HG03457 (cell line): ENCODE measurements at regions not wholly inside any gene's neighbourhood (a gene's known extent, or its start where the extent isn't known, plus 50 kb on each side); places are given as distances from the start of the nearest gene placed in this dataset.
"Not testable (repeated sequence)": the region's sequence is repeated elsewhere in the genome, so short reads cannot be mapped to it uniquely, and the experiment has no call there.

Experiments
- ATAC-seq: cut with Tn5 transposase; IDR thresholded peaks from one replicate; pipeline ENCODE4 v1.9.1; 2021; ENCODE audit warnings: moderate number of reproducible peaks; ENCODE audit not compliant: unreplicated experiment

DNA sequence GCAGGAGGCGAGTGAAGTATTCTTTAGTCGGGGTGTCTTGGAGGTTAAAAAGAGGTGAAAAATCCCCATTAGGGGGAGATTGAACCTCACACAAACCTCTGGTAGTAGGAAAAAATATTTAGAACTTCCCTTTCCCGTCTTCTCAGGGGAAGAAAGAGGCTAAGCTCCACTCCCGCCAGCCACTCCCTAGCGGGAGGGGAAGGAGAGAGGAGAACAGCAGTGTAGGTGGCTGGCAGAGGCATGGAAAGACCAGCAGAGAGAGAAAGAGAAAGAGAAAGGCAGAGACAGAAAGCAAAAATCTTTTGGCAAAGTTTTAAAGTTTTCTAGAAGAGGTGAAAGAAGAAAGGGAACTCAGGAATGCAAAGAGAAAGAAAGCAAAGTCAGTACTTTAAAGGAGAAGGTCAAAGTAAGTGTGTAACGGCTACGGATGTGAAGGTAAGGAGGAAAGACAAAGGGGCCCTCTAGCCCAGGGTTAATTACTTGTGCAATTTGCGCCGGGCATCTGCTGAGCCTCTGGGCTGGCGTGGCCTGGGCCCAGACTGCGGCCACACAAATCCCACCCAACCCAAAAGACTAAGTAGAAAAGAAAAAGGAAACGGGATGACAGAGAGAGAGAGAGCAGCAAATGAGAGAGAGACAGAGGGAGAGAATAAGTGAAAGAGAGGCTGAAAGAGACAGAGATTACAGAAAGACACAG, 72.3 kb upstream of the ZNF746 start:
- ATAC-seq, result no peak

DNA sequence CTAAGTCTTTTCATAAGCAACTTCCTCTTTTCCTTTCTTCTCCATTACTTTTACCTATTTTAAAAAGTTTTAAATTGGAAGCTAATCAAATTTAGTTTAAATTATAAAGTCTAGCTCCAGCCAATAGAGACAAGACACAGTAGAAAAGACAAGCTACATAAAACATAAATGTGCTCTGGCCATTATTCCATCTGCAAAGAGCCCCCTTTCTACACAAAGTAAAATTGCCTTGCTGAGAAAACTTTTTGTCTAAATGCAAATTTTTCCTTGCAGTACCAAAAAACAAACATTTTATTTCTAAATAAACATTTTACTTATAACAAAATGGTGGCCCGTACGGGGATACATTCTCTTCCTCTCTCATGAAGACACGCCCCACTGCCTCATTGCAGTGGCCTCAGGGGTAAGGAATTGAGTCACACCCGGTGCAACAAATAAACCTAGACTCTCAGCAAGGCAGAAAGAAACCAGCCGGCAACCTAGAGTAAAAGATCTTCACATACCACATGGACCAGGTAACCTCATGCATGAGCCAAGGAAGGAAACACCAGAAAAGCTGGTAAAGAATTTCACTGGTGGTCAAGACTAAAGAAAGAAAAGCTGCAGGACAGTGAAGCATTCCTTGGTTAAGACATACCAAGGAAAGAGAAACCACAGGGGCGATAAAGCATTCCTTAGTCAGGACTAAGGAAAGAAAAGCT, 71.6 kb upstream of the ZNF746 start:
- no peak for ATAC-seq

DNA sequence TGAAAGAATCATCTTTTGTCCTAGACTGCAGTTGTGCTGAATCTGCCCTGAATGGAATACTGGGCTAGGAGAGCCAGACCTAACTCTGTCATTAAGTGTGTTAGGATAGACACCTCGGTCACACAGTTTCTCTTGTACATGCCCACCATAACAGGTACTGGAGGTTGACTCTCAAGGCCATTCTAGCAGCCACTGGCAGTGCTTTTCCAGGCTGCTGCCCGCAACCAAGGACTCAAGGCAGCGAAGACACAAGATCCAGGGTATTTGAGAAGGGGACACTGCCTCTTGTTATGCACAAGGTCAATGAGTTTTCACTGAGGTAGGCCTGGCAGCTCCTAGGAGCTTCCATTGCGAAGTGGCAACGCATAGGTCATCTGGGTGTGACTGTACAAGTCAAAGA, 70.6 kb upstream of the ZNF746 start:
- no peak for ATAC-seq

DNA sequence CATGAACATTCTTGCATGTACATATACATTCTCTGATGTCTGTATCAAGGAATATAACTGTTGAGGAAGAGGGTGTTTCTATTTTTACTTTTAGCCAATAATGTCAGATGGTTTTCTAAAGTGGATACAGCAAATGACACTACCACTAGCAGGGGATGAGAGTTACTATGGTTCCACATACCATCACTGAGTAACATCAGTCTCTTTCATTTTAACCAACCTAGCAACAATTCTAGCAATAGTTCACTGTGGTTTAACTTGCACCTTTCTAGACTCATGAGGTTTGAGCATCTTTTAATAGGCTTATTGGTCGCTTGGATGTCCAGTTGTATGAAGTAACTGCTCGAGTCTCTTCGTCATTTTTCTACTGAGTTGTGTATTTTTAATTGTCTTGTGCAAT, 68.5 kb upstream of the ZNF746 start:
- no peak for ATAC-seq

DNA sequence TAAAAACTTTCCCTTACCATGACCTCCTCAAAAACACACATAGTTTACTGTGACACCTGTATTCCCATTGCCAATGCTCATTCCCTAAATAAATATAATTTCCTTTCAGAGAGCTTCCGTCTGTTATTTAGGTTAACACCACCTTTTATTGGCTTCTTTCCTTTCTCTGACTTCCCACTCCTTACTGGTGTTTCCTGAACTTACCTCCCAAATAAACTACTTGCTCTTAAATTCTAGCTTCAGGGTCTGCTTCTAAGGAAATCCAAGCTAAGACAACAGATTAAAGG, 67.4 kb upstream of the ZNF746 start:
- ATAC-seq, result no peak

DNA sequence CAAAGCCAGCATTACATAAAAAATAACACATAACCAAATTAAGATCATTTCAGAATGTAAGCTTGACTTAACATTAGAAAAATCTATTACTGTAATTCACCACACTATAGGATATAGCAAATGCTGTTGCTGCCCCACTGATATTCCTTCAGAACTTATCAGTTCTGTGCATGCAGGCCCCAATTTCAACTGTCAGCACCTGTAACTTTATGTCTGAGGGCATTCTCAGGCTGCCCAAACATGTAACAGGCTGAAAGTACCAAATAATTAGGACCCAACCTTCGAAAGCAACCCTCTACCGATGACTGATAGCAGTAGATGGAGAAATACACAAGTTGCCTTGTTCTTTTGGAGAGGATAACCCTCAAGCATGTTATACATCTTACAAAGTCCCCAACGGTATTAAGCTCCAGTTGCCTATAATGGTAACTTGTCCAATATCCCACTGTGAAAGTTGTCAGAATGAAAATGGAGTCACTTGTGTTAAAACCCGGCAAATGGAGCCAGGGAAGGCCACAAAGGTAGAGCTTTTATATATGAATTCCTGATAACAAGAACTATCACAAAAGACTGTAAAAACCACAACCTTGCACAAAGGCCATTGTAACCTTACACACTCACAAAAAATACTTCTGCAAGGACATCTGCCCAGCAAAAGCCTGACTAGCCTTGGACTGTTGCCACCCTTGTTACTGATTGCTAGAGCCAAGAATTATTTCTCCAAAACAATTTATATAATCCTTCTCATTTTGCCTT, 66.9 kb upstream of the ZNF746 start:
- ATAC-seq, result no peak

DNA sequence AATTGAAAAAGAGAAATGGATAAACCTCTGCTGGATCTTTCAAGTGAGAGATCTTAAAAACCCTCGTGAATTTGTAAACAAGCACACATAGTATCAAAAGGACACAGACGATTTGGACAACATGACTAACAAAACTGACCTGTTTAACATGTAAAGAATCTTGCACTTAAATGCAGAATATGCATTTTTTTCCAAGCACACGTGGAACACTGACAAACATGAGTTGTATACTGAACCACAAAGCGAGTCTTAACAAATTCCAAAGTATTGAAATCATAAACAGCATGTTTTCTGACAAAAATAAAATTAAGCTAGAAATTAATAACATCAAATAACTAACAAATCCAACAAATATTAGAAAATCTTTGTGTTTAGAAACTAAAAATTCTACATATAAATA, 65.0 kb upstream of the ZNF746 start:
- ATAC-seq, result no peak

DNA sequence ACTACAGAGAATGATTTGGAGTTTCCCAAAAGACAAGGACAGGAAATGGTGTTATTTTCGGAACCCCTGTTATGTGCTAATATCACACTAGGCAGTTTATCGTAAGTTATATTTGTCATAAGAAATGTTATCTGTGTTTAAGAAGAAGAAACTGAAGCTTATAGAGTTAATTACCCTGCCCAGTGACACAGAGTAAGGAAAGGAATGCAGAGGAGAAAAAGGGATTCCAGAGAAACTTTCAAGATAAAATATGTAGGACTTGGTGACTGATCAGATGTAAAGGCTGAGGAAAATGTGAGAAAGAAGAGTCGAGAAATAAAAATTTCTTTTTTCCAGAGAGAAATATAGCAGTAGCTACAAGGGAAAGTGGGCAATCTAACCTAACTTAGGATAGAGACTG, 63.5 kb upstream of the ZNF746 start:
- ATAC-seq, result no peak

DNA sequence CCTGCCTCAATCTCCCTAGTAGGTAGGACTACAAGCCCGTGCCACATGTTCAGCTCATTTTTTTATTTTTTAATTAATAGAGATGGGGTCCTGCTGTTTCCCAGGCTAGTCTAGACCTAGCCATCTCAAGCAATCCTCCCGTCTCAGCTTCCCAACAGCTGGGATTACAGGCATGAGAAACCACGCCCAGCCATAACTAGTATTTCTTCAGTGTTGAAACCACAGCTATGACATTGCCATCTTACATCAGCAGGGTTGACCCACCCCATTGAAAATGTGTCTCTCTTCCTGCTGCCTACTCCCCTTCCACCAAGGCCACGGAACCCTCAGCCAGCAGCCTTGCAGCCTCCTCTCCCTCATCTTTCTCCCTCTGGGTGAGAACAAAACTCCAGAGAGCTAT, 62.1 kb upstream of the ZNF746 start:
- no peak for ATAC-seq

DNA sequence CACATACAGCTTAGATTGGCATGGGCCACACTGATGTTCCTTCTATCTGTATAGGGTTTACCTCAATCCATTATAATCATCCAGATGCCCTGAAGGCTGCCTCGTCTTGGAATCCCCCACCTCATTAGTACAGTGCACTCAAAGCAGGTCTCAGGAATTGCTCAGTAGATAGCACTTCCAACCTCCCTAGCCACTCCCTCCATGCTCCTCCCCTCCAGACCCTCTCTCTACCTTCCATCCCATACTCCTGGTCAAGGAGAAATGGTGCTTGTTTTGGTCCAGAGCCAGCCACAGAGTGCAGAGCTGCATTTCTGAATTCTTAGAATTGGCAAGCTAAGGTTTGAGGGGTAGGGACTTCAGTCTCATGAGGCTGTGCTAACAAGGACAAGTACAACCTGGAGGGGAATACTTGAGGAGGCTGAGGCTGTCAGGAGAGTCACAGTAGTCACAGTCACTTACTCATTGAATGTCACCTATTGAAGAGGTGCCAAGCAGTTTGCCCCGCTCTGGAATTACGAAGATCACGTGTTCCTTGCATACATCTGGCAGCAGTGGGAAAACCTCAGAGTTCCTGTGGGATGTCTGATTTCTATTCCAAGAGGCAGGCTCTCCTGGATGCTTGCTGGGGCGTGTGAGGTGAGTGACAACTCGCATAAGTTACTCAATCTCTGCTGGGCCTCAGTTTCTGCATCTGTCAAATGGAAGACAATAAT, 60.7 kb upstream of the ZNF746 start:
- ATAC-seq, result no peak

DNA sequence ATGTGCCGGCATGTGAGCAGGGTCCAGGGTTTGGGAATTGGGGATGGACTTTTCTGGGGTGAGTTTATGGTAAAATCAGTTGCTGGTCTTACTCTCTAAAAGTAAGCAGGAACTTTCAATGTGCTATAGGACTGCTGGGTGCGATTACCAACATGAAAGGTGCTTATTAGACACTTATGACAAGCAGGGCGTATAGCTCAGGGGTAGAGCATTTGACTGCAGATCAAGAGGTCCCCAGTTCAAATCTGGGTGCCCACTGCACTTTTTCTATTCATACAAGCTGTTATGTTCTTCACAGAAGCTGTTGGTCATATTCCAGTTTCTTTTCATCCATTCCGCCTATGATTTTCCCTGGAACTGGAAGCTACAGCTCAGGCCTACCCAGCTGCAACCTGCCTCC, 58.9 kb upstream of the ZNF746 start:
- not testable (repeated sequence) for ATAC-seq

DNA sequence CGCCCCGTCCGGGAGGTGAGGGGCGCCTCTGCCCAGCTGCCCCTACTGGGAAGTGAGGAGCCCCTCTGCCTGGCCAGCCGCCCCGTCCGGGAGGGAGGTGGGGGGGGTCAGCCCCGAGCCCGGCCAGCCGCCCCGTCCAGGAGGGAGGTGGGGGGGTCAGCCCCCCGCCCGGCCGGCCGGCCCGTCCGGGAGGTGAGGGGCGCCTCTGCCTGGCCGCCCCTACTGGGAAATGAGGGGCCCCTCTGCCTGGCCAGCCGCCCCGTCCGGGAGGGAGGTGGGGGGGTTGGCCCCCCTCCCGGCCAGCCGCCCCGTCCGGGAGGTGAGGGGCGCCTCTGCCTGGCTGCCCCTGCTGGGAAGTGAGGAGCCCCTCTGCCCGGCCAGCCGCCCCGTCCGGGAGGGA, 57.2 kb upstream of the ZNF746 start:
- not testable (repeated sequence) for ATAC-seq

DNA sequence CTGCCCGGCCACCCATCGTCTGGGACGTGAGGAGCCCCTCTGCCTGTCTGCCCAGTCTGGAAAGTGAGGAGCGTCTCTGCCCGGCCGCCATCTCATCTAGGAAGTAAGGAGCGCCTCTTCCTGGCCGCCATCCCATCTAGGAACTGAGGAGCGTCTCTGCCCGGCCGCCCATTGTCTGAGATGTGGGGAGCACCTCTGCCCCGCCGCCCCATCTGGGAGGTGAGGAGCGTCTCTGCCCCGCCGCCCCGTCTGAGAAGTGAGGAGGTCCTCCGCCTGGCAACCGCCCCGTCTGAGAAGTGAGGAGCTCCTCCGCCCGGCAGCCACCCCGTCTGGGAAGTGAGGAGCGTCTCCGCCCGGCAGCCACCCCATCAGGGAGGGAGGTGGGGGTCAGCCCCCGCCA, 56.4 kb upstream of the ZNF746 start:
- ATAC-seq, result not testable (repeated sequence)

DNA sequence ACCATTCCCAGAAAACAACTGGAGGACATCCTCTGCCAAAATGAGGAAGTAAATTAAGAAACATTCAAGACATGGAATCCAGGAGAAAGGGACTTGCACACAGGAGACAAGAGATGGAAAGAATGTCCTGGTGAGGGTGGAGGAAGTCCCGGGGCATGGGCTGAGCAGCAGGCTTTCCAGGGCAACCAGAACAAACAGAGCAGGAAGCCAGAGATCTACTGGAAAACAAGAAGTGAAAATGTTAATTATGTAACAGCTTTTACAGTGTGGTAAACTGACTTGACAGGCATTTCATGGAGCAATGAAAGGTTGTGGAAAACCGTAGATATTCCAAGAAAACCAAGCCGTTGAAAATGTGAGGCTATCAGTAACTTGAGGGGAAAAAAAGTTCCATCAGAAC, 55.2 kb upstream of the ZNF746 start:
- no peak for ATAC-seq
